Stimulated activated CD8-positive, alpha-beta memory T cell treated with anti-CD3 and anti-CD28 coated beads, Interleukin-2, amount 100 ng/mL, for 48 hours (primary cell): ENCODE measurements at regions not wholly inside any gene's neighbourhood (a gene's known extent, or its start where the extent isn't known, plus 50 kb on each side); places are given as distances from the start of the nearest gene placed in this dataset.

Source experiments
- DNase-seq, 2 donors: peaks; one replicate each; pipeline ENCODE4 v3.0.0-alpha.2; 2020; ENCODE audit warnings: low read depth in 2 of 2

DNA sequence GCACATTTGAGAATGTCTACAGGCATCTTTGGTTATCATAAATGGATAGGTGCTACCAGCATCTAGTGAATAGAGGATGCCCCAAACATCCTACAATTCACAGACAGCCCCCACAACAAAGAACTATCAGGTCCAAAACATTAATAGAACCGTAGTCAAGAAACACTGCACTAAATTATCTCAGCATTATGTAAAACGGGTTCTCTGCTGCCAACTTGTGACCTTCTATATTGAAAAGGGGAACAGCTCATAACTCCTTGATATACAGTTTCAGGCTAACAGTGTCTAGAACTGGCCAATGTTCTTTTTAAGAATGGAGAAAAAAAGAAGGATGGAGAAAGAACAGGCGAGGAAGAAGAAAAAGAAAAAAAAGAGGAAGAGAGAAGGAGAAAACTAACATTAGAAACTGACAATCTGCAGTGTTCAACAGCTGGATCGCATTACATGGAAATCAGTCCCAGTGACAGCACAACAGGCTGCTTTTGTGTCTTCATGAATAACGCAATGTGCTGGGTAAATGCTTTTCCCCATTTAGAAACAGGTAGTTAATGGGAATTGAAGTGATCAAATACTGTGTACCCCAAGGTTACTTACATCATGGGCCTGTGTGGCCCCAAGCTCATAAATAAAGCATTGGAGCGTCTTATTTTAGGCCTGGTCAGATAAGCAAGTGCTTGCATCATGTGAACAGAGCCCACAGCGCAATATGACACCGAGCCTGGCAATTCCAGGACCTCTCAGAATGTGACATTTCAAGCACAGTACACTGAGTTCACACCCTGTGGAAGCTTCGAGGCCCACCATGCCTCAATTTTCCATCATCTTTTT is 339.5 kb downstream of the DHX15 start:
- DNase-seq: no peak

DNA sequence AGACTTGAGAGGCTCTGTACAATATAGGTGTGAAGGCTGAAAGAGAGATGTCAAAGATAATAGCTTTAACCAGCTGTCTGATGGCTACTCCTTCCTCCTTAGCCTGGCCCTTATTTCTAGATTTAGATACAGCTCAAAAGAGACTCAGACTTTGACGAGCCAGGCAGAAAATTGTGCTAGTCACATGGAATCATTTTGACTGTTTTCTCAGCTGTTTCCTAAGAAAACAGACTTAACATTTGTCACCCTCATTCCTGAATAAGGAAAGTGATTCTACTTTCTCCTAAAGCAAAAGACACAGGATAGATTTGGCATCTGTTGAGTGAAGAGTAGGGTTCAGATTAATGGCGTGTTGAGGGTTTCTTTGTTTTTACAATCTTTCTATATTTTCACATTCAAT is 340.7 kb downstream of the DHX15 start:
- no peak for DNase-seq

DNA sequence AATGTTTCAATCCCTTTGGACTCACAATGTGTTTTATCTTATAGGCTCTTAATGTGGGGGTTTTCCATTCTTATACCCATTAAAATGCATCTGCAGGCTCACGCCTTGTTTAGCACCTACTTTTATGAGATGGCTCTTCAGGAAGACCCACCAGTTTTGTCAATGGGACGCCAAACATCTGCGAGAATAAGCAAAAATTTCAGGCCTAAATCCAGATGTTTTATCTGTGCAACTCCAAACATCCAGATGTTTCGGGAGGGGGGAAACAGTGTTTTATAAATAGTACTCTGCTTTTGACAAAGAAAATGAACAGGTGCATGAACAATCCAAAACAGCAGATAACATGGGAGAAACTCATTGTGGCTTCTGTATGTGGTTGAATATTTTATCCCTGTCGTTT is 342.8 kb downstream of the DHX15 start:
- DNase-seq: no peak

DNA sequence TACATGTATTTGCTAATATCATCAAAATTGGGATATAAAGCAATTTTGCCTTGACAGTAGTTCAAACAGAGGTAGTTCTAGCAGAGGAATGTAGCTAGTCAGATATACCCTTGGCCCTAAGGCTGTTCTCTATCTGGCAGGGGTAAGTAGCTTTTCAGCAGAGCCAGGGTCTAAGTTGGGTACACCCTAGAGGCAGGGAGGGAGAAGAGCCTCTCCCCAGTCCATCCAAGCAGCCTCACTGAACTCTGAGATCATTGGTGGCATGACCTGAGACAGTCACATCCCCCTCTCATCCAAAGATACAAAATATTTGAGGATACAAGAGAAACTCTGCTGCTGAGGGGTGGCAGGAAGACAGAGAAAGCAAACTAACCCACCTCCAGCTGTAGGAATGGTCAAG is 343.7 kb downstream of the DHX15 start:
- DNase-seq: no peak

DNA sequence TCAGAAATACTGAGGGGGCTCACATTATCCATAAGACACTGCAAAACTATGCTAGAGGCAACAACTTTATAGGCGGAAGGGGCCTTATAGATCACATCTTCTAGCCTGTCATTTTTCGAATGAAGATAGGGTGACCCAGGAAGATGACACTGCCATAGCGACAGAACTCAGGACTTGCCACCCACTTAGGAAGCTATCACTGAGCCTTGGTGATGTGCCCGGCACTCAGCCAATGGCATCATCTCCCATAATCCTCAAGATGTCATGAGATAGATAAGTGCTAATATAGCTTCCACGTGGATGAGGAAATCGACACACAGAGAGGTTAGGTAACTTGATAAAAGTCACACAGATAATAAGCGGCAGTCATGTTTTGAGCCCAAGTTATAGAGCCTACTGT is 346.6 kb downstream of the DHX15 start:
- DNase-seq: no peak

DNA sequence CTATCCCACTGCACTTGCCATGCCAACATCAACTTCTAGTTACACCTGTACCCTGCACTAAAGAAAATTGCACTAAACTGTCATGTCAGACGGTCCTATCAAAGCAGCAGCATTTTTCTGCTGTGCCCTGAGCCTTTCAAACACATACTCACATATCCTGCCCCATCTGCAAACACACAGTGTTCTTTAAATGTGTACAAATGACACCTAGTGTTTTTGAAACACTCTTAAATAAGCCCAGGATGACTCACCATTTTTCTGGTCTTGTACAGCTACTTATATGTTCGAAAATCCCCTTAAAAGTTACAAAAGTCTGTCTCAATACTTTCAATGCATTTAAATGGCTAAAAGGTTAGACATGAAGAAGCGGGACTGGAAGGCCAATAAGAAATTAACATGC is 346.7 kb upstream of the PPARGC1A start:
- DNase-seq: no peak

DNA sequence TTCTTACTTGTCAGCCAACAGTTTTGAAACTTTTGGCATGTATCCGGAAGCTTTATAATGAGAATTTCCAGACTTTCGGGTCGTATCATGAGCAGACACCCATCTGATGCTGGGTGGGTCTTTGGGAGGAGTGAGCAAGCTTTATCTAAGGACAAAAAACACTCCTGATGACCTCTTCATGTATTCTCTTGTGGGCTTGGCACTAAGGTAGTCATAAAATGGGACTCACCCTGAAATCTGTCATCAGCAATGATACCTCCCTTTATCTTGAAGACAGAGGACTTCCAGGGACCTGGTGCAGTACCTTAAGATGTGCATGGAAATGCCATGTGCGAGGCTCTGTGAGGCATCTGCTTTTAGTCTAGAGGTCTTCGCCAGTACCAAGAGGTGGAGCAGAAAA is 346.3 kb upstream of the PPARGC1A start:
- DNase-seq: no peak

DNA sequence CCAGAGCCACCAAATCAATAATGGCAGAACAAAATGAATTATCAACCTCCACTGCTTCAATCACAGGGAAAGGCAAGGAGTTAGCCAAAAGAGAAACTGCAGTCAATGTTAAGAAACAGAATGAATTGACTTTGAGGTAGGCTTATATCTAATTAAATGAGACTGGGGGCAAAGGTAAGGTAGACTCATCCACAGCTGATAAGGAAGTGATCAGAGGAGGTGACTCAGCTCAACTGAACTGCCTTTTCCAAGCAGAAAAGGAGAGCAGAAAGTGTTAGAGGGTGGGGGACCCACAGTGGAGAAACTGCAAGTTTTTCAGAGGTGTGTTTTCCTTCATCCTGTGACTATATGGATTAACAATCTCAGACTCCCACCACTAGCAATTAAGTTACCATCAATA is 345.8 kb upstream of the PPARGC1A start:
- DNase-seq: no peak

DNA sequence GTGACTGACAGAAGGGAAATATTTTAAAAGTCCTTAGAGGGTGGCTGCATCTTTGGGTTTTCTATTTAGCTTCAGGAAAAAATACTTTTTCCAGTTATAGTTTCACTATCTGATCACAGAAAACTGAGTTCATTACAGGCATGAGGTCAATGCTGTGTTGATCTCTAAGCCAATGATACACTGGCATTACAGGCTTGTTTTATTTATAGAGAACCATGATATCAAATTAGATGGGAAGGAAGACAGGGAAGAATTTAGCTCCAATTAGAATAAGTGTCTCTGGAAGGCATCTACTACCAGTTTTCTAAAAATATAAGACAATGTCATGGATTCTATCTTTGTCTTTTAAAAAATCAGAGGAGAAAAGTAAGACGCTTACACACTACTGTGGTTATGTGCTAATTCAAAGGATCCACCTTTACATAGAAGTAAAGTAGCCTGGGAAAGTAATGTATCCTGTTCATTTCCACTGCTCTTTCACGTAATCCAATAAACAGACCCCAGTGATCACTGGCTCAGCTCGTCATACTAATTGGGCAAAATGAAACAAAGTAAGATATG is 344.5 kb upstream of the PPARGC1A start:
- no peak for DNase-seq

DNA sequence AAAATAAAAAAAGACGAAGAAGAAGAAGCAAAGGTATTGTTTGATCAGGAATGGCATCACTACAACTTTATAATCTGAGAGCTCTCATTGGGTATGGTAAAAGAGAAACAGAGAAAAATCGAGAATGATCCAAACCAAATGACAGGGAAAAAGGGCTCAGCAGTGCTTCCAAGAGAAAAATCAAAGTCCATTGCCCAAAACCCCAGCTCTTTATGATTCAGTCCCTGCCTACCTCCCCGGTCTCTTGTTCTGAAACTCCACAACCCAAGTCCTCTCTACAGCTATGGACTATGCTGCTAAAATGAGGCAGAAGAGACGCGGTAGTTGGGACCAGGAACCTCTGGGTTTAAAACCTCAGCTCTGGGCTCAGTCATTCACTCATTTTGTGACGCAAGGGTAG is 341.1 kb upstream of the PPARGC1A start:
- DNase-seq: no peak

DNA sequence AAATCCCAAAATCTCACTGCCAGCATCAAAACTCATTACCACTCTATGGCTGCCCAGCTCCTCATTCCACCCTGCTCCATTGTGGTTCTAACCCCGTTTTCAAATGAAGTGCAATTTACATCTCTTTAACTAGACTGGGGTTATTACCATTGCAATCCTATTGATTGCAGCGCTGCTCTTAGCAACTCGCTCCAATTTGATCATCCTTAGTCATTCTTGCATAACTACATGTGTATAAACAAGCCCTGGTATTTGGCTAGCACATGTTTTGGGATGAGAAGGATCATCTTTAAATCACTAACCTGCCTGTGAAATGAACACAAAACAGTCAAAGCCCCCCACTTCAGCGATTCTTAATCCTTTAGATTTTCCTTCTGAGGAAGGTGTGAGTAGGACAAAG is 340.1 kb upstream of the PPARGC1A start:
- DNase-seq: no peak

DNA sequence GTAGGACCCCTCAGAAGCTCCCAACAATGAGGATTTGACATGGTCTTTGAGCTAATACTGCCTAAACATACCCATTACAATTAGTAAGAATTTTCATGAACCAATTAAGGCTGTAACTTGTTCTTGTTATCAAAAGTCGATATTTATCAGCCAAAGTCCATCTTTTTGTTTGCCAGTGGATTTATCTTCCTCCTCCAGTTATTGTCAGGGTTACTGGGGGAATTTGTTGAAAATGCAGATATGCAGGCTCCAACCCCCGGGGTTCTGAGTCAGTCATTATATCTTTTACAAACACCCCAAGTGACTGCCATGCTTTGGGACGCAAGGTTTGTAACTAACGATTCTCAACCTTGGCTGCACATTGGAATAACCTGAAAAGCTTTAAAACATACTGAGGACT is 338.8 kb upstream of the PPARGC1A start:
- no peak for DNase-seq

DNA sequence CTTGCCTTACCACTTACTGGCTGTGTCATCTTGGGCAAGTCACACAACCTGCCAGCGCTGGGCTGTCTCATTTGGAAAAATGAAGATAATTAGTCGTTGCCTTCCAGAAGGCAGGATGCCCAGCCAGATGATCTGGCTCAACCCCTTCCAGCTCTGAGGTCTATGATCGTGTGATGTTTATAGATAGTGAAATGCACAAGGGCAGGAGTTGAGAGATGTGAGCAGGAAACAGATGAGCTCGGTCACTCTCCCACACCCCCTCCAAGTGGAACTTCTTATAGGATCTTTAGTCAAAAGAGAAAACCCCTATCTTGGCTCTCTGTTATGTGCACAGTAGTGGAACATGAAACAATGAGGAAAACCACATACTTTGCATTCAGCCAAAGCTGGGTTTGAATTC is 336.8 kb upstream of the PPARGC1A start:
- no peak for DNase-seq

DNA sequence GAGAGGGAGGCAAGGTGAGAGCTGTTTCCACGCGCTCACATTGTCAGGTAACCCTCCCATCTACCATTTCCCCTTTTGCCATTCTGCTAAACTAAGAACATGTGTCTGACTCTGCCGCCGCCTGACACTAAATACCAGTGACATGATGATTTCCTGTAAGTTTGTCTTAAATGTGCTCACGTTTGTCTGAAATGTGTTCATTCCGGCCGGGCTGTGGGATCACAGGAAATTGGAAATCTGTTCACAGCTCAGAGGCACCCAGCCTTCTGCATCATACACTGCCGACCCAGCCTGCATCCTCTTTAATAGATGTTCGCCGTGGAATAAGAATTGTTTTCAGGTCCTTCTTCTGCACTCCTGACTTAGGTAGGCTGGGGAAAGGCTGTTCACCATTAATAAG is 336.2 kb upstream of the PPARGC1A start:
- DNase-seq: no peak

DNA sequence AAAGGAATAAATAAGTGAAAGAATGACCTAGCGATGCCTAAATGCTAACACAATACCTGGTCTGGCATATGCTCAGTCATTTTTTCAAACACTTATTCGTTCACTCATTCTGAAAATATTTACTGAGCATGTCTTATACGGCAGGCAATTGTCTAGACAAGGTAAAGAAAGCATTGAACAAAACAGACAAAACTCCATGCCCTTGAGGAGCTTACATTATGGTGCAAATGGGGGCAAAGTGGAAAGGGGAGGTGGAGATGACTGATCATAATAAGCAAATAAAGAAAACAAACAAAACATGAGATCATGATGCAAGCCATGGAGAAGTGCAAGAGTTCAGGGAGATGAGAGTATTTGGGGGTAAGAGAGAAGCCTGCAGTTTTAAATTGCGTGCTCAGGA is 334.6 kb upstream of the PPARGC1A start:
- DNase-seq: no peak

DNA sequence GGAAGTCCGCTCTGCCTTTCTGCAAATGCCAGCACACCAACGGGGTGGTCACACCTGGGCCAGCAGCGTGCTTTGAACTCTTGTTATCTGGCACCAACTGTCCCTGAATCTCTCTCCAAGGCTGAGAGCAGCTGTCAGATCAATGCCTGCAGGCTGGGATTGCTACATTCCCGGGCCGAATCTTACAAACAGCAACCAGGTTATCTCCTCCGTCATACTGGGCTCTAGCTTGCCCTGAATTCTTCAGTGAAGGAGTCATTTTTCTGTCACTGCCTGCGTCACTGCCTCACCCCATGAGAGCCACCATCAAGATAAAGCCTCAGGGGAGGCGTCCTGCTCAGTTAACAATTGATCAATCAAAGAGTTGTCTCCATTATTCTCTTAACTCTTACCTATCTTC is 329.4 kb upstream of the PPARGC1A start:
- DNase-seq: no peak

DNA sequence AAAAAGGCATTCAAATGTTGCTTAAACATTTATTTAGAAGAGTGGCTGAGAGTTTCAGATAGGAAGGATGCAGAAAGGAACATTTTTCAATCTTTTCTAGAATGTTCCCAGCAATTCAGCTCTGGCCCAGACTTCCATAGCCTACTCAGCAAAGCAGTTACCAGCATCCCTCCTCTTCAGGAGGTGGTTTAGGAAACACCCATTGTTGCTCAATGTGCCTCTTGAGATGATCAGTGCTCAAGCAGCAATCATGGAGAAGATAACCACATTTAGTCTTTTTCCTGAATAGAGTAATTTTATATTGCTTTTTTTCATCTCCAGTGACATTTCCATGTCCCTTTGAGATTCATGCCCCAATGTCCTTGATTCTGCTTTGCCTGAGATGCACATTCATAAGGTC is 328.7 kb upstream of the PPARGC1A start:
- no peak for DNase-seq

DNA sequence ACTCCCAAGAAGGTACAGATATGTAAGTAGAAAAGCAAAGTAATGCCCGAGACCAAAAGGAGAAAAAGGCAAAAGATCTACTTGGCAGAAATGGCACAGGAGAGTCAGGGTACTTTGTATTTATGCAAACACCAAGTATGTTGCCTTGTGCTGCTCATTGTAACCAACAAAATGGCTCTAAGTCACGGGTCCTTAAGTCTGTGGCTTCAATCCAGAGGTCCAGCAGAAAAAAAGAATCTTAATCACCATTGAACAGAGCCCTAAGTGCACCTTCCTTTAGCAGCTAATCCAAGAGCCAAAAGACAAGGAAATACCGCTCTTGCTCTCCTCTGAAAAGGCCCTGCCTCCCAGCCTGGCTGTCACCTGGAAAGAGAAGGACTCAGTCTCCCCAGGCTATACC is 324.9 kb upstream of the PPARGC1A start:
- DNase-seq: no peak

DNA sequence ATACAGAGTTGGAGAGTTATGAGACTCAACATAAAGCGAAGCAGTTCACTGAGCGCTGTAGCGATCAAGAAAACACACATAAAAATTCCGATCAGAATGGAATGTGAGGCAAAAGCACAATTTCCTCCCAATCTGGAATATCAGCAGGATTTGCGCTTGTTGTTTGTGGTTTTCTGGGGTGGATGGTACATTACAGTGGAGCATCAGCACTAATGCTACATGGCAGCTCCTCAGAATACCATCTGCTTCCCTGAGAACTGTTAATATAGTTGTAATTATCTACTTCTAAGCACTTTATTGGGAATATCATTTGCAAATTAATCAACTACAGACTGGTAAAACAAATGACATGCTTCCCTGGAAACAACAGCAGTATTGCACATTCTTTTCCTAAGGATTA is 324.1 kb upstream of the PPARGC1A start:
- DNase-seq: no peak

DNA sequence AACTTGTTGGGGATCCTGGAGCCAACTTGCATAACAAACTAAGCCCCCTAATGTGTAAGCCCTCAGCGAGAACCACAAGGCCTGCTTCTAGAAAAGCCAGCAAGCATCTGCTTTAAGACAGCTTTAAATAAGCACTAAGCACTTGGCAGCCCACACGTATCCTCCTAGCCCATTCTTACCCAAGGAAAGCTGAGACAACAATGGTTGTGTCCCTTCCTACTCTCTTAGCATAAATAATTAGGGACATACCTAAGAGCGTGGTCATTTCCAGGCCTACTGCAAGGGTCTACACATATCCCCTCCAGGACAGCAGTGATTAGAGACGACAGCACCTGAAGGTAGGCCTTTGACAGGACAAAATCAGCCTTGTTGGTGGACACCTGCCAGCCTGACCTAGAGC is 322.8 kb upstream of the PPARGC1A start:
- DNase-seq: no peak

DNA sequence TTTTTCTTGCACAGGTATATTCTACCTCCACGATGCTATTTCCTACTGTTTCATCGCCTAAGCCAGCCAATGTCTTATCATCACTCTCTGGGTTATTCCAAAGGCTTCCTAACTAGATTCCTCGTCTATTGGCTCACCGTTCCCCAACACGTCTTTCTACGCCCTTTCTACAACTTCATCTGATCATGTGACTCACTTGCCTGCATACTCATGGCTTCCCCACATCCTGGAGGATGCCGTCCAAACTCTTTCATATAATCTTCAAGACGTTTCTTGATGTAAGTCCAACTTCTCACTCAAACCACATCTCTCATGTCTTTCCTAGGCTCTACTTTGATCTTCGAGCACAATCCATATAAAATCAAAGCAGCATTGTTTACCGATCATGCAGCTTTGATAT is 322.0 kb upstream of the PPARGC1A start:
- DNase-seq: no peak

DNA sequence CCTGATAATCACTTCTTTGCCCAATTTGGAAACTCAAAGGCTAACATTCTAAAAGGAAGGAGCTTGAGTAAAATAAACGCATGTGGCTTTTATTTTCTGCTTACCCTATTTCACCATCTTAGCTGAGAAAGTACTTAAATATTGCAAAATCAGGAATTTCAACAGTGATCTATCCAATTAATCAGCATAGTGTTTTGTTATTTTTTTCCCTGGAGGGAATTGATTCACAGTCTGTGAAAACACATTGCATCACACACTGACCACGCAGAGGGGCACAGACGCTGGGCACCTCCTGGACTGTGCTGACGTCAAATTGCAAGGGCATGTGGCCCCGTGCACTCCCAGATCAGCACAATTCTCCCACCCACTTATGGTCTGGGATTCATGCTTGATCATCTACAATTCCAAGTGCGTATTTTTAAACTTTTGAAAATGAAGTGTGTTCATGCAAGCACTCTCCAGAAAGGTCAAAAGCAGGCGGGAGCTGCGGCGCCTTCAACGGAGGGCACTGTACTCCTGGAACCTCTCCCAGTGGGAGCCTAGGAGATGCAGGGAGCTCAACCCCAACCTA is 320.6 kb upstream of the PPARGC1A start:
- DNase-seq: no peak

DNA sequence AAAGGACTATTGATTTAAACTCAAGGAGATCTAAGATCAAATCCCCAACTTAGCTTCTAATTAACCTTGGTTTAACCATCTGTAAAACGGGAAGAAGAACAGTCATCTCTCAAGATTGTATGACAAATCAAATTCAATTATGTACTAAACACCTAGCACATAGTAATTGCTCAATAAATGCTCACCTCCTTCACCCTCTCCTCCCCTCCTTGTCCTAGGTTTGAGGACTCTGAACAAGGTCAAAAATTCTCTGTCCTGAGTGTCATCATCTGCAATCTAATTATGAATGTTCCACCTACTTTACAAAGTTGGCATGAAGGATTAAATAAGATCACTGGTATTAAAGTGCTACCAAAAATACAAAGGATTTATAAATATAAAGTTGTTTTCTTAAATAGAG is 320.1 kb upstream of the PPARGC1A start:
- no peak for DNase-seq

DNA sequence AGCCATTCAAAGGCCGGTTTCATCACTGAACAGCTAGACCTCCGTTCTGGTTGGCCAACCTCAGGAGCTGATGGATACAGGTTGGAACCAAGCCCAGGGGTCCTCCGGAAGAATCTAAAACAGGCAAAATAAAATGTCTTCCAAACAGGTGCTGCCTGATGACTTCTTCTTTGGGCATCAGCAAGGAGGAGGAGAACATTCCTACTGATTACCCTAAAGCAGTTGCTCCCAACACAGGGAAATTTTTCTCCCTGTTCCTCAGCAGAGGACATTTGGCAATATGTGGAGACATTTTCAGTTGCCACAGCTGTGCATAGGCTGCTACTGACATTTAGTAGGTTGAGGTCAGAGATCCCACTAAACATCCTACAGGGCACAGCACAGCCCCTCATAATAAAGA is 319.3 kb upstream of the PPARGC1A start:
- DNase-seq: no peak
